Upper lobe of left lung (tissue), 4 donors: ENCODE measurements at regions not wholly inside any gene's neighbourhood (a gene's known extent, or its start where the extent isn't known, plus 50 kb on each side); places are given as distances from the start of the nearest gene placed in this dataset.

Experiments used
- EP300 ChIP-seq, 4 donors: sonication (generic); formaldehyde crosslinking; IDR thresholded peaks; one replicate each; pipeline ENCODE4 v1.5.1; 2017; ENCODE audit warnings: antibody characterized with exemption in 4 of 4, control low read depth in 2 of 4
- TF ChIP-seq, protein P1 (sequence below), 6 experiments: fragments of 450-650 bp in 4 of 6; fragments of 200-600 bp in 2 of 6; sonication (generic) in 2 of 6; IDR thresholded peaks; one replicate each; pipeline ENCODE4 v1.5.1; 2016 to 2019; ENCODE audit warnings: antibody characterized with exemption in 6 of 6

DNA sequence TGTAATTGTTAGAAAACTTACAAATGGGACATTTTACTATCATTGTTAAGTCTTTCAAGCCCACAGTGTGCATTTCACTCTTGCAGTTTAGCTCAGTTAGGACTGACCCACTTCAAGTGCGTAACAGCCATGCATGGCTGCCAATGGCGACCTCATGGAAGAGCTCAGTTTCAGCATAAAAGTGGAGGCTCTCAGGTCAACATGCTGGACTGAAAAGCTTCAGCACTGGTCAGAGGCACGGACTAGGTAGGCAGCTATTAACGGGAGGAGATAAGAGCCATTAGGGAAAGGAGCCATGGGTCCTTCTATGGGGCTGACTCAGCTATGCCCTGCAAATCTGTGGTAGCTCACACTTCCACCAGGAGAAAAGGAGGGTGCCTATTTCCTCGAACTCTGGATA, 101.8 kb downstream of the TTLL2 start:
- no peak for TF ChIP-seq EP300 (IDR thresholded peaks at IDR 0.05)
- TF ChIP-seq, protein P1, sequence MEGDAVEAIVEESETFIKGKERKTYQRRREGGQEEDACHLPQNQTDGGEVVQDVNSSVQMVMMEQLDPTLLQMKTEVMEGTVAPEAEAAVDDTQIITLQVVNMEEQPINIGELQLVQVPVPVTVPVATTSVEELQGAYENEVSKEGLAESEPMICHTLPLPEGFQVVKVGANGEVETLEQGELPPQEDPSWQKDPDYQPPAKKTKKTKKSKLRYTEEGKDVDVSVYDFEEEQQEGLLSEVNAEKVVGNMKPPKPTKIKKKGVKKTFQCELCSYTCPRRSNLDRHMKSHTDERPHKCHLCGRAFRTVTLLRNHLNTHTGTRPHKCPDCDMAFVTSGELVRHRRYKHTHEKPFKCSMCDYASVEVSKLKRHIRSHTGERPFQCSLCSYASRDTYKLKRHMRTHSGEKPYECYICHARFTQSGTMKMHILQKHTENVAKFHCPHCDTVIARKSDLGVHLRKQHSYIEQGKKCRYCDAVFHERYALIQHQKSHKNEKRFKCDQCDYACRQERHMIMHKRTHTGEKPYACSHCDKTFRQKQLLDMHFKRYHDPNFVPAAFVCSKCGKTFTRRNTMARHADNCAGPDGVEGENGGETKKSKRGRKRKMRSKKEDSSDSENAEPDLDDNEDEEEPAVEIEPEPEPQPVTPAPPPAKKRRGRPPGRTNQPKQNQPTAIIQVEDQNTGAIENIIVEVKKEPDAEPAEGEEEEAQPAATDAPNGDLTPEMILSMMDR (IDR thresholded peaks at IDR 0.05) = no peak
